HCT116 (cell line): ENCODE measurements at regions not wholly inside any gene's neighbourhood (a gene's known extent, or its start where the extent isn't known, plus 50 kb on each side); places are given as distances from the start of the nearest gene placed in this dataset.
"Not testable (repeated sequence)": the region's sequence is repeated elsewhere in the genome, so short reads cannot be mapped to it uniquely, and the experiment has no call there.

ENCODE experiments used
- ATAC-seq: fragments of 200-7000 bp; cut with Tn5 transposase; 2 replicates; pipeline ENCODE4 v1.9.1; 2020; ENCODE audit warnings: mild to moderate bottlenecking, moderate library complexity
- BruUV-seq: library from RNA; stranded (reverse); fragments of 400-500 nt; replicated peaks from 2 replicates; lab custom pipeline; 2021; lab: Mats Ljungman, UMichigan
- CTCF ChIA-PET: fragments of 300-600 bp; sonication (Branson Sonifier 250); formaldehyde crosslinking; loops from one replicate; lab custom pipeline; 2021; ENCODE audit warnings: antibody characterized with exemption; lab: Charles Lee
- POLR2A ChIA-PET: fragments of 300-600, 350-600 bp; sonication (Branson Sonifier 250); formaldehyde crosslinking; loops from one replicate; lab custom pipeline; 2021; ENCODE audit warnings: antibody characterized with exemption; lab: Charles Lee
- RAD21 ChIA-PET, 2 experiments: fragments of 300-600 bp; sonication (Branson Sonifier 250); formaldehyde crosslinking; loops; one replicate each; lab custom pipeline; 2023; ENCODE audit warnings: low total read pairs in 2 of 2; ENCODE audit not compliant: uncharacterized antibody in 2 of 2, unreplicated experiment in 2 of 2, low non-redundant PET in 1 of 2; lab: Charles Lee
- DNase-seq: peaks from one replicate; pipeline ENCODE4 v3.0.0-alpha.2; 2010; ENCODE audit warnings: low read depth, low spot score
- H2AFZ ChIP-seq: fragments of 200-600 bp; shearing (Covaris generic), sonication (generic); 2 replicates; pipeline ENCODE4 v1.6.1; 2017; ENCODE audit warnings: low read depth, mixed run types, mixed read lengths, antibody characterized with exemption, low read length; ENCODE audit not compliant: poor library complexity, severe bottlenecking
- H3K27ac ChIP-seq: 2 replicates; pipeline ENCODE4 v1.5.1; 2012; ENCODE audit warnings: low read depth, low read length
- H3K27me3 ChIP-seq: fragments of 200-600 bp; sonication (generic); 2 replicates; pipeline ENCODE4 v1.6.1; 2016; ENCODE audit warnings: mixed run types, low read length, mixed read lengths; ENCODE audit not compliant: insufficient read depth
- H3K36me3 ChIP-seq, 2 experiments: fragments of 200-500 bp in 1 of 2; fragments of 200-600 bp in 1 of 2; sonication (Bioruptor generic) in 1 of 2; sonication (generic) in 1 of 2; 2 replicates each; pipeline versions ENCODE4 v1.5.1 to v1.6.1; 2014 to 2016; ENCODE audit warnings: low read length in 2 of 2, inconsistent platforms in 1 of 2, mixed read lengths in 1 of 2, mixed run types in 1 of 2; ENCODE audit not compliant: insufficient read depth in 2 of 2, control insufficient read depth in 1 of 2
- H3K4me1 ChIP-seq, 2 experiments: fragments of 200-600 bp in 1 of 2; sonication (generic) in 1 of 2; 2 replicates each; pipeline versions ENCODE4 v1.5.1 to v1.6.1; 2012 to 2017; ENCODE audit warnings: low read length in 2 of 2, inconsistent platforms in 1 of 2, mild to moderate bottlenecking in 1 of 2, mixed read lengths in 1 of 2, mixed run types in 1 of 2, moderate library complexity in 1 of 2; ENCODE audit not compliant: insufficient read depth in 2 of 2, control insufficient read depth in 1 of 2
- H3K4me2 ChIP-seq: fragments of 200-600 bp; sonication (generic); 2 replicates; pipeline ENCODE4 v1.6.1; 2017; ENCODE audit warnings: mixed run types, low read length, mixed read lengths
- H3K4me3 ChIP-seq, 2 experiments: fragments of 200-600 bp in 1 of 2; sonication (generic) in 1 of 2; replicated peaks in 1 of 2; 2 replicates each; pipeline ENCODE4 v1.5.1; 2011 to 2016; ENCODE audit warnings: low read length in 2 of 2, control low read depth in 1 of 2, low read depth in 1 of 2, mild to moderate bottlenecking in 1 of 2, mixed read lengths in 1 of 2, mixed run types in 1 of 2
- H3K79me2 ChIP-seq: fragments of 200-600 bp; sonication (generic); 2 replicates; pipeline ENCODE4 v1.6.1; 2017; ENCODE audit warnings: mild to moderate bottlenecking, mixed run types, low read length, moderate library complexity, mixed read lengths; ENCODE audit not compliant: insufficient read depth
- H3K9ac ChIP-seq: fragments of 200-600 bp; sonication (generic); 2 replicates; pipeline ENCODE4 v1.6.1; 2016; ENCODE audit warnings: low read length, mixed read lengths
- H3K9me2 ChIP-seq: fragments of 200-600 bp; sonication (generic), shearing (Covaris generic); 2 replicates; pipeline ENCODE4 v1.6.1; 2017; ENCODE audit warnings: mixed run types, mild to moderate bottlenecking, moderate library complexity; ENCODE audit not compliant: insufficient read depth
- H3K9me3 ChIP-seq, 2 experiments: fragments of 200-500 bp in 1 of 2; fragments of 200-600 bp in 1 of 2; sonication (Bioruptor generic) in 1 of 2; sonication (generic) in 1 of 2; 2 replicates each; pipeline ENCODE4 v1.6.1; 2014 to 2017; ENCODE audit warnings: low read length in 2 of 2, mixed read lengths in 2 of 2, inconsistent platforms in 1 of 2, low read depth in 1 of 2, mild to moderate bottlenecking in 1 of 2, mixed run types in 1 of 2, moderate library complexity in 1 of 2; ENCODE audit not compliant: control insufficient read depth in 1 of 2, insufficient read depth in 1 of 2
- H4K20me1 ChIP-seq: fragments of 200-600 bp; sonication (generic), shearing (Covaris generic); 2 replicates; pipeline ENCODE4 v1.6.1; 2017; ENCODE audit warnings: mixed run types, mild to moderate bottlenecking, moderate library complexity; ENCODE audit not compliant: insufficient read depth
- ATF3 ChIP-seq: IDR thresholded peaks from 2 replicates; pipeline ENCODE4 v1.6.1; 2012
- CBX3 ChIP-seq: IDR thresholded peaks from 2 replicates; pipeline ENCODE4 v1.6.1; 2012; ENCODE audit warnings: low read depth
- ELF1 ChIP-seq: IDR thresholded peaks from 2 replicates; pipeline ENCODE4 v1.6.1; 2012; ENCODE audit warnings: low read depth, borderline replicate concordance
- POLR2AphosphoS5 ChIP-seq: IDR thresholded peaks from 2 replicates; pipeline ENCODE4 v1.6.1; 2011; ENCODE audit warnings: mild to moderate bottlenecking, low read depth, low read length, moderate library complexity
- intact Hi-C: fragments of 100-400 bp; cut with micrococcal nuclease; formaldehyde crosslinking; loops from 2 replicates; pipeline ENCODE4 v1.10.0; 2022

GRCh38 chr6:88418921-88419810 is 253.0 kb upstream of the CNR1 start:
- H4K20me1 ChIP-seq, H3K9me3 ChIP-seq, H3K79me2 ChIP-seq, ATAC-seq, H3K4me3 ChIP-seq, H2AFZ ChIP-seq, BruUV-seq, H3K36me3 ChIP-seq, CTCF ChIA-PET, H3K4me2 ChIP-seq, intact Hi-C loops, RAD21 ChIA-PET, H3K27me3 ChIP-seq, H3K9me2 ChIP-seq, H3K4me1 ChIP-seq, H3K9ac ChIP-seq, DNase-seq, POLR2A ChIA-PET, H3K27ac ChIP-seq: not testable (repeated sequence)

- DNase-seq, H3K4me2 ChIP-seq, H2AFZ ChIP-seq, H3K9me2 ChIP-seq, H4K20me1 ChIP-seq, H3K9me3 ChIP-seq, BruUV-seq, intact Hi-C loops, H3K36me3 ChIP-seq, H3K27me3 ChIP-seq, POLR2A ChIA-PET, ATAC-seq, H3K4me3 ChIP-seq, RAD21 ChIA-PET, H3K4me1 ChIP-seq, H3K79me2 ChIP-seq, H3K9ac ChIP-seq, H3K27ac ChIP-seq, CTCF ChIA-PET: not testable (repeated sequence)
These were observed 251.2 kb upstream of the CNR1 start for GRCh38 chr6:88417361-88417760.

GRCh38 chr6:88413459-88413858 is 247.3 kb upstream of the CNR1 start:
- Histone ChIP-seq H3K36me3 (no peaks in the 10 kb centered on the region), H3K9me2 (no peaks in the 10 kb centered on the region), H3K4me2 (no peak overlapping the region), H3K27me3 (peaks cover 2% of the 10 kb centered on the region; the same call in 1 of the 2 replicates), H3K27ac (no peak overlapping the region), H4K20me1 (no peaks in the 10 kb centered on the region), H3K4me3 (no peak overlapping the region), H3K9me3 (no peaks in the 10 kb centered on the region), H3K9ac (no peak overlapping the region), H3K79me2 (no peaks in the 10 kb centered on the region), H3K4me1 (no peaks in the 10 kb centered on the region), H2AFZ (no peak overlapping the region)
- no peak for ATAC-seq
- no peak for TF ChIP-seq CBX3
- no peak for TF ChIP-seq POLR2AphosphoS5
- TF ChIP-seq ELF1 = no peak
- TF ChIP-seq ATF3 = no peak
- ChIA-PET POLR2A (no interaction called here), CTCF (no interaction called here), RAD21 (no interaction called here)
- intact Hi-C loops = no loop called here
- BruUV-seq = no TSS peak
- DNase-seq = no peak

GRCh38 chr6:88408355-88408754 is 242.2 kb upstream of the CNR1 start:
- ATAC-seq, H3K36me3 ChIP-seq, H3K79me2 ChIP-seq, H3K27ac ChIP-seq, H3K4me3 ChIP-seq, BruUV-seq, DNase-seq, H3K9me2 ChIP-seq, H4K20me1 ChIP-seq, H2AFZ ChIP-seq, H3K9me3 ChIP-seq, RAD21 ChIA-PET, H3K9ac ChIP-seq, POLR2A ChIA-PET, H3K4me1 ChIP-seq, intact Hi-C loops, H3K4me2 ChIP-seq, CTCF ChIA-PET: not testable (repeated sequence)
- peaks cover 17% of the 10 kb centered on the region for H3K27me3 ChIP-seq
